IMR-90 (cell line): ENCODE measurements at regions not wholly inside any gene's neighbourhood (a gene's known extent, or its start where the extent isn't known, plus 50 kb on each side); places are given as distances from the start of the nearest gene placed in this dataset.

Source experiments
- ATAC-seq: fragments of 200-7000 bp; cut with Tn5 transposase; 2 replicates; pipeline ENCODE4 v1.9.1; 2020; ENCODE audit warnings: low read depth, mild to moderate bottlenecking, moderate library complexity
- BruUV-seq: library from RNA; stranded (reverse); fragments of 400-500 nt; replicated peaks from 2 replicates; lab custom pipeline; 2021; lab: Mats Ljungman, UMichigan
- CTCF ChIA-PET: fragments of 300-600 bp; formaldehyde crosslinking; extraction: SDS; loops from one replicate; lab custom pipeline; 2021; ENCODE audit warnings: antibody characterized with exemption; lab: Yijun Ruan, JAX
- POLR2A ChIA-PET: fragments of 300-600 bp; sonication (Branson Sonifier 250); formaldehyde crosslinking; loops from one replicate; lab custom pipeline; 2022; ENCODE audit warnings: antibody characterized with exemption; ENCODE audit not compliant: unreplicated experiment; lab: Charles Lee
- DNase-seq: peaks from one replicate; pipeline ENCODE4 v3.0.0; 2013
- H2AFZ ChIP-seq: replicated peaks from 2 replicates; pipeline ENCODE3; 2013; ENCODE audit warnings: low read length, mild to moderate bottlenecking; ENCODE audit not compliant: poor library complexity
- H2AK5ac ChIP-seq: 2 replicates; pipeline ENCODE4 v1.6.1; 2013; ENCODE audit warnings: low read depth, low read length, inconsistent platforms
- H2AK9ac ChIP-seq: replicated peaks from 2 replicates; pipeline ENCODE3; 2013; ENCODE audit warnings: mild to moderate bottlenecking, low read depth, low read length, moderate library complexity; ENCODE audit not compliant: poor library complexity
- H2BK120ac ChIP-seq: 2 replicates; pipeline ENCODE4 v1.6.1; 2013; ENCODE audit warnings: low read depth, low read length, inconsistent platforms
- H2BK15ac ChIP-seq: 3 replicates; pipeline ENCODE4 v1.6.1; 2013; ENCODE audit warnings: low read depth, low read length, inconsistent platforms
- H2BK20ac ChIP-seq: 2 replicates; pipeline ENCODE4 v1.6.1; 2013; ENCODE audit warnings: low read depth, mild to moderate bottlenecking, inconsistent platforms, low read length, moderate library complexity
- H2BK5ac ChIP-seq: 2 replicates; pipeline ENCODE4 v1.6.1; 2013; ENCODE audit warnings: mild to moderate bottlenecking, low read depth, low read length, inconsistent platforms; ENCODE audit not compliant: poor library complexity, severe bottlenecking
- H3K14ac ChIP-seq: replicated peaks from 2 replicates; pipeline ENCODE4 v1.6.1; 2013; ENCODE audit warnings: low read depth, low read length, inconsistent platforms
- H3K18ac ChIP-seq: 2 replicates; pipeline ENCODE4 v1.6.1; 2013; ENCODE audit warnings: low read depth, low read length, control low read depth
- H3K23ac ChIP-seq: 2 replicates; pipeline ENCODE4 v1.6.1; 2013; ENCODE audit warnings: low read depth, low read length, inconsistent platforms
- H3K27ac ChIP-seq: 2 replicates; pipeline ENCODE4 v1.5.1; 2013; ENCODE audit warnings: mild to moderate bottlenecking, control low read depth, low read length; ENCODE audit not compliant: insufficient read depth
- H3K27me3 ChIP-seq: 2 replicates; pipeline ENCODE4 v1.6.1; 2013; ENCODE audit warnings: low read length; ENCODE audit not compliant: control insufficient read depth, insufficient read depth
- H3K36me3 ChIP-seq: 2 replicates; pipeline ENCODE4 v1.6.1; 2013; ENCODE audit warnings: low read length, mixed read lengths; ENCODE audit not compliant: control insufficient read depth, insufficient read depth
- H3K4ac ChIP-seq: 2 replicates; pipeline ENCODE4 v1.6.1; 2013; ENCODE audit warnings: low read depth, low read length, inconsistent platforms
- H3K4me1 ChIP-seq: 2 replicates; pipeline ENCODE4 v1.6.1; 2013; ENCODE audit warnings: low read length, mixed read lengths; ENCODE audit not compliant: control insufficient read depth, insufficient read depth
- H3K4me2 ChIP-seq: 2 replicates; pipeline ENCODE4 v1.6.1; 2013; ENCODE audit warnings: low read depth, mild to moderate bottlenecking, control low read depth, low read length, moderate library complexity
- H3K4me3 ChIP-seq: 2 replicates; pipeline ENCODE4 v1.5.1; 2013; ENCODE audit warnings: low read depth, mild to moderate bottlenecking, control low read depth, low read length, moderate library complexity; ENCODE audit not compliant: insufficient read depth
- H3K56ac ChIP-seq: 2 replicates; pipeline ENCODE4 v1.6.1; 2013; ENCODE audit warnings: low read length, inconsistent platforms; ENCODE audit not compliant: insufficient read depth; ENCODE audit errors: extremely low read depth
- H3K79me1 ChIP-seq, 2 experiments: 2 replicates each; pipeline ENCODE4 v1.6.1; 2013; ENCODE audit warnings: low read length in 2 of 2, inconsistent platforms in 1 of 2, low read depth in 1 of 2
- H3K9ac ChIP-seq: 2 replicates; pipeline ENCODE4 v1.6.1; 2013; ENCODE audit warnings: low read depth, low read length, control low read depth
- H3K9me1 ChIP-seq: 2 replicates; pipeline ENCODE4 v1.6.1; 2013; ENCODE audit warnings: low read length, inconsistent platforms; ENCODE audit not compliant: insufficient read depth
- H3K9me3 ChIP-seq: 2 replicates; pipeline ENCODE4 v1.6.1; 2013; ENCODE audit warnings: low read length; ENCODE audit not compliant: control insufficient read depth, insufficient read depth
- H4K20me1 ChIP-seq: 2 replicates; pipeline ENCODE4 v1.6.1; 2013; ENCODE audit warnings: low read length, inconsistent platforms; ENCODE audit not compliant: insufficient read depth
- H4K5ac ChIP-seq: 2 replicates; pipeline ENCODE4 v1.6.1; 2013; ENCODE audit warnings: mild to moderate bottlenecking, low read depth, low read length, control low read depth
- H4K8ac ChIP-seq, 2 experiments: 2 replicates each; pipeline ENCODE4 v1.6.1; 2013; ENCODE audit warnings: low read depth in 2 of 2, low read length in 2 of 2, control low read depth in 1 of 2, inconsistent platforms in 1 of 2
- H4K91ac ChIP-seq: 2 replicates; pipeline ENCODE4 v1.6.1; 2013; ENCODE audit warnings: low read depth, low read length, inconsistent platforms; ENCODE audit not compliant: insufficient read depth
- CEBPB ChIP-seq: IDR thresholded peaks from 2 replicates; pipeline ENCODE4 v1.6.1; 2012; ENCODE audit warnings: low read depth, low read length, improper control_type of control experiment
- FOS ChIP-seq: fragments of 150-350 bp; IDR thresholded peaks from 2 replicates; pipeline ENCODE4 v1.6.1; 2016; ENCODE audit warnings: low read depth, low read length
- MAZ ChIP-seq: IDR thresholded peaks from 2 replicates; pipeline ENCODE4 v1.6.1; 2012; ENCODE audit warnings: low read depth, mild to moderate bottlenecking, low read length, improper control_type of control experiment, moderate library complexity, borderline replicate concordance
- RAD21 ChIP-seq: IDR thresholded peaks from 2 replicates; pipeline ENCODE4 v1.6.1; 2012; ENCODE audit warnings: low read length, improper control_type of control experiment
- SMC3 ChIP-seq: fragments of 150-350 bp; IDR thresholded peaks from 2 replicates; pipeline ENCODE4 v1.6.1; 2016; ENCODE audit warnings: low read depth, mild to moderate bottlenecking, antibody characterized with exemption, low read length, moderate library complexity
- WGBS, 2 experiments: methylation state at CpG; one replicate each; pipeline versions ENCODE4 v1.1.5 to v1.1.7; 2013; ENCODE audit warnings: missing lambda C conversion rate in 2 of 2; ENCODE audit not compliant: insufficient read length in 1 of 2; ENCODE audit errors: extremely low coverage in 2 of 2; 5-methylcytosine and 5-hydroxymethylcytosine counted together
- dilution Hi-C: fragments of 300-500 bp; cut with HindIII; formaldehyde crosslinking; loops from one replicate; pipeline ENCODE4 v1.14.3; 2018; ENCODE audit warnings: low sequenced_read_pairs; ENCODE audit not compliant: unreplicated experiment
- in situ Hi-C: fragments of 300-500 bp; cut with MboI; formaldehyde crosslinking; loops from 3 replicates; pipeline ENCODE4 v1.14.3; 2019; ENCODE audit warnings: low sequenced_read_pairs, inconsistent platforms, mixed read lengths
- intact Hi-C: fragments of 100-400 bp; cut with micrococcal nuclease; formaldehyde crosslinking; loops from 2 replicates; pipeline ENCODE4 v1.10.0; 2022

DNA sequence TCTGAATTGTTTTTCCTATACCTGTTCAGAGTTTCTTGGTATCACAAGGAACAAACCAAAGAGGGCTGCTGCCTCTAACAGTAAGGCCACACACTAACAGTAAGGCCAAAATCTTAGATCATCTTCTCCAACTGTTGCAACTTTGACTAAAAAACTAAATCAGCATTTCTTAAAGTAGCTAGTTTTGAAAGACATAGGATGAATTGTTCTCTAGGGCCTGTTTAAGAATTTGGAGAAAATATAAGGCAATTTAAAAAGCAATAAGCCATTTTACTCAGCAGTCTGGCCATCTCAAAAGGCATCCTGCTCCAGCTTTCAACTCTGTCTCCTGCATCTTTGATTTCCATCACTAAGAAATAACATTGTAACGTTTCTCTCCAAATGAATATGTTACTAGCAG is 105.0 kb upstream of the MON1B start:
- H4K5ac ChIP-seq = no peak overlapping the region
- DNase-seq = no peak
- no peaks in the 10 kb centered on the region for H3K79me1 ChIP-seq
- H3K4ac ChIP-seq = no peak overlapping the region
- H2BK20ac ChIP-seq = no peak overlapping the region
- no peak overlapping the region for H2BK120ac ChIP-seq
- no peak overlapping the region for H2BK15ac ChIP-seq
- in situ Hi-C loops (no loop called here), dilution Hi-C loops (no loop called here), intact Hi-C loops (no loop called here)
- H4K91ac ChIP-seq = no peak overlapping the region
- peaks cover 6% of the 10 kb centered on the region for H3K9me3 ChIP-seq
- H2AK5ac ChIP-seq = no peak overlapping the region
- CTCF ChIA-PET = interaction anchor here (1.0 kb wide), 1 partner anchor 10 kb away, joined by 3 read pairs; no protein-coding TSS in a partner anchor
- H3K4me3 ChIP-seq = no peak overlapping the region
- H3K18ac ChIP-seq = no peak overlapping the region
- no peak overlapping the region for H2AFZ ChIP-seq
- H3K14ac ChIP-seq = no peak overlapping the region
- TF ChIP-seq FOS (no peak), CEBPB (no peak), RAD21 (no peak), MAZ (no peak), SMC3 (no peak)
- H2BK5ac ChIP-seq = no peak overlapping the region
- no peak overlapping the region for H3K27ac ChIP-seq
- H2AK9ac ChIP-seq = no peak overlapping the region
- H3K23ac ChIP-seq = no peak overlapping the region
- H3K9me1 ChIP-seq = no peaks in the 10 kb centered on the region
- H3K4me1 ChIP-seq = no peaks in the 10 kb centered on the region
- POLR2A ChIA-PET = no interaction called here
- no peak overlapping the region for H3K9ac ChIP-seq
- no peaks in the 10 kb centered on the region for H4K20me1 ChIP-seq
- BruUV-seq = no TSS peak
- no peak overlapping the region for H3K56ac ChIP-seq
- H3K36me3 ChIP-seq = no peaks in the 10 kb centered on the region
- no peak overlapping the region for H4K8ac ChIP-seq
- H3K4me2 ChIP-seq = no peak overlapping the region
- ATAC-seq = no peak
- no CpG with 5 or more reads among the region's 1 CpG for WGBS, 2 experiments
- H3K27me3 ChIP-seq = no peaks in the 10 kb centered on the region
